IPS-18c (cell line): ENCODE measurements at regions not wholly inside any gene's neighbourhood (a gene's known extent, or its start where the extent isn't known, plus 50 kb on each side); places are given as distances from the start of the nearest gene placed in this dataset.

ENCODE experiments used
- H3K4me3 ChIP-seq: 2 replicates; pipeline ENCODE4 v1.7.0; 2013; ENCODE audit warnings: low read depth, mild to moderate bottlenecking, low read length, moderate library complexity; ENCODE audit not compliant: insufficient read depth
- H3K9me3 ChIP-seq: one replicate; pipeline ENCODE4 v1.6.1; 2013; ENCODE audit warnings: mild to moderate bottlenecking, low read length, moderate library complexity; ENCODE audit not compliant: control insufficient read depth, insufficient read depth

GRCh38 chr2:122221665-122222064 lies 466.2 kb downstream of the TSN start:
- Histone ChIP-seq H3K4me3 (no peak overlapping the region), H3K9me3 (no peaks in the 10 kb centered on the region)

- no peaks in the 10 kb centered on the region for H3K9me3 ChIP-seq
- no peak overlapping the region for H3K4me3 ChIP-seq
Observed at GRCh38 chr2:122231296-122231695, 475.8 kb downstream of the TSN start.

- Histone ChIP-seq H3K9me3 (no peaks in the 10 kb centered on the region), H3K4me3 (no peak overlapping the region)
Observed at GRCh38 chr2:122233372-122233771, 477.9 kb downstream of the TSN start.

- Histone ChIP-seq H3K9me3 (no peaks in the 10 kb centered on the region), H3K4me3 (no peak overlapping the region)
Observed at GRCh38 chr2:122236152-122236874, 480.9 kb downstream of the TSN start.

GRCh38 chr2:122236925-122237324 lies 481.5 kb downstream of the TSN start:
- H3K4me3 ChIP-seq = no peak overlapping the region
- no peaks in the 10 kb centered on the region for H3K9me3 ChIP-seq

GRCh38 chr2:122237450-122237849 lies 482.0 kb downstream of the TSN start:
- Histone ChIP-seq H3K4me3 (no peak overlapping the region), H3K9me3 (no peaks in the 10 kb centered on the region)

- Histone ChIP-seq H3K4me3 (no peak overlapping the region), H3K9me3 (no peaks in the 10 kb centered on the region)
Observed at GRCh38 chr2:122238006-122238559, 482.6 kb downstream of the TSN start.

- Histone ChIP-seq H3K4me3 (no peak overlapping the region), H3K9me3 (no peaks in the 10 kb centered on the region)
Observed at GRCh38 chr2:122239440-122239839, 484.0 kb downstream of the TSN start.

- H3K4me3 ChIP-seq = no peak overlapping the region
- H3K9me3 ChIP-seq = no peaks in the 10 kb centered on the region
Observed at GRCh38 chr2:122244598-122245229, 489.3 kb downstream of the TSN start.

GRCh38 chr2:122249673-122250072 lies 494.2 kb downstream of the TSN start:
- no peaks in the 10 kb centered on the region for H3K9me3 ChIP-seq
- no peak overlapping the region for H3K4me3 ChIP-seq

- H3K9me3 ChIP-seq = no peaks in the 10 kb centered on the region
- no peak overlapping the region for H3K4me3 ChIP-seq
Observed at GRCh38 chr2:122251158-122251557, 495.7 kb downstream of the TSN start.

- Histone ChIP-seq H3K4me3 (no peak overlapping the region), H3K9me3 (no peaks in the 10 kb centered on the region)
Observed at GRCh38 chr2:122251566-122251965, 496.1 kb downstream of the TSN start.

GRCh38 chr2:122255924-122256323 lies 500.5 kb downstream of the TSN start:
- H3K4me3 ChIP-seq = no peak overlapping the region
- H3K9me3 ChIP-seq = no peaks in the 10 kb centered on the region

GRCh38 chr2:122261911-122262310 lies 506.5 kb downstream of the TSN start:
- Histone ChIP-seq H3K4me3 (no peak overlapping the region), H3K9me3 (no peaks in the 10 kb centered on the region)

- Histone ChIP-seq H3K9me3 (no peaks in the 10 kb centered on the region), H3K4me3 (no peak overlapping the region)
Observed at GRCh38 chr2:122263746-122264145, 508.3 kb downstream of the TSN start.

GRCh38 chr2:122266636-122267035 lies 511.2 kb downstream of the TSN start:
- Histone ChIP-seq H3K9me3 (no peaks in the 10 kb centered on the region), H3K4me3 (no peak overlapping the region)

GRCh38 chr2:122267947-122268346 lies 512.5 kb downstream of the TSN start:
- no peaks in the 10 kb centered on the region for H3K9me3 ChIP-seq
- no peak overlapping the region for H3K4me3 ChIP-seq

GRCh38 chr2:122273785-122274419 lies 518.5 kb downstream of the TSN start:
- H3K9me3 ChIP-seq = peaks cover 2% of the 10 kb centered on the region
- H3K4me3 ChIP-seq = no peak overlapping the region
